Type B pancreatic cell (in vitro differentiated cells): ENCODE measurements at regions not wholly inside any gene's neighbourhood (a gene's known extent, or its start where the extent isn't known, plus 50 kb on each side); places are given as distances from the start of the nearest gene placed in this dataset.

ENCODE experiments used
- DNase-seq: peaks from one replicate; pipeline ENCODE4 v3.0.0; 2021; ENCODE audit warnings: mixed read lengths; ENCODE audit not compliant: unreplicated experiment; ENCODE audit errors: extremely low spot score
- H3K27ac Mint-ChIP-seq: 2 replicates; pipeline ENCODE4 v1.8.0; 2021; ENCODE audit warnings: mild to moderate bottlenecking, mixed read lengths
- H3K27me3 Mint-ChIP-seq: 2 replicates; pipeline ENCODE4 v1.8.0; 2021; ENCODE audit warnings: mixed read lengths
- H3K36me3 Mint-ChIP-seq: 2 replicates; pipeline ENCODE4 v1.8.0; 2021; ENCODE audit warnings: mixed read lengths
- H3K4me1 Mint-ChIP-seq: one replicate; pipeline ENCODE4 v1.8.0; 2021; ENCODE audit warnings: mixed read lengths; ENCODE audit not compliant: unreplicated experiment
- H3K4me3 Mint-ChIP-seq: 2 replicates; pipeline ENCODE4 v1.8.0; 2021; ENCODE audit warnings: mild to moderate bottlenecking, mixed read lengths
- H3K9me3 Mint-ChIP-seq: 2 replicates; pipeline ENCODE4 v1.8.0; 2021; ENCODE audit warnings: mixed read lengths
- TF ChIP-seq, protein P1 (sequence below): fragments of 200-600 bp; sonication (generic); conservative IDR thresholded peaks from 2 replicates; pipeline ENCODE4 v1.5.0; 2021; ENCODE audit warnings: antibody characterized with exemption, mild to moderate bottlenecking

DNA sequence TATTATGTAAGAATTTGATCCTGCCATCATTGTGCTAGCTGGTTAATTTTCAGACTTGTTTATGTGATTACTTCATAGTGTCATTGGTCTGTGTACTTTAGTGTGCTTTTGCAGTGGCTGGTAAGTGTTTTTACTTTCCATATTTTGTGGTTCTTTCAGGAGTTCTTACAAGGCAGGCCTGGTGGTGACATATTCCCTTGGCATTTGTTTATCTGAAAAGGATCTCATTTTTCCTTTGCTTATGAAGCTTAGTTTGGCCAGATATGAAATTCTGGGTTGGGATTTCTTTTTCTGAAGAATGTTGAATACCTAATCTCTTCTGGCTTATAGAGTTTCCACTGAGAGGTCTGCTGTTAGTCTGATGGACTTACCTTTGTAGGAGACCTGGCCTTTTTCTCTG, 72.8 kb upstream of the MC4R start:
- Mint-ChIP-seq H3K27ac (no peak overlapping the region), H3K27me3 (peaks cover 6% of the 10 kb centered on the region), H3K36me3 (no peaks in the 10 kb centered on the region), H3K9me3 (no peaks in the 10 kb centered on the region), H3K4me3 (no peak overlapping the region), H3K4me1 (no peaks in the 10 kb centered on the region)
- TF ChIP-seq, protein P1, sequence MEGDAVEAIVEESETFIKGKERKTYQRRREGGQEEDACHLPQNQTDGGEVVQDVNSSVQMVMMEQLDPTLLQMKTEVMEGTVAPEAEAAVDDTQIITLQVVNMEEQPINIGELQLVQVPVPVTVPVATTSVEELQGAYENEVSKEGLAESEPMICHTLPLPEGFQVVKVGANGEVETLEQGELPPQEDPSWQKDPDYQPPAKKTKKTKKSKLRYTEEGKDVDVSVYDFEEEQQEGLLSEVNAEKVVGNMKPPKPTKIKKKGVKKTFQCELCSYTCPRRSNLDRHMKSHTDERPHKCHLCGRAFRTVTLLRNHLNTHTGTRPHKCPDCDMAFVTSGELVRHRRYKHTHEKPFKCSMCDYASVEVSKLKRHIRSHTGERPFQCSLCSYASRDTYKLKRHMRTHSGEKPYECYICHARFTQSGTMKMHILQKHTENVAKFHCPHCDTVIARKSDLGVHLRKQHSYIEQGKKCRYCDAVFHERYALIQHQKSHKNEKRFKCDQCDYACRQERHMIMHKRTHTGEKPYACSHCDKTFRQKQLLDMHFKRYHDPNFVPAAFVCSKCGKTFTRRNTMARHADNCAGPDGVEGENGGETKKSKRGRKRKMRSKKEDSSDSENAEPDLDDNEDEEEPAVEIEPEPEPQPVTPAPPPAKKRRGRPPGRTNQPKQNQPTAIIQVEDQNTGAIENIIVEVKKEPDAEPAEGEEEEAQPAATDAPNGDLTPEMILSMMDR: no peak
- DNase-seq: no peak

DNA sequence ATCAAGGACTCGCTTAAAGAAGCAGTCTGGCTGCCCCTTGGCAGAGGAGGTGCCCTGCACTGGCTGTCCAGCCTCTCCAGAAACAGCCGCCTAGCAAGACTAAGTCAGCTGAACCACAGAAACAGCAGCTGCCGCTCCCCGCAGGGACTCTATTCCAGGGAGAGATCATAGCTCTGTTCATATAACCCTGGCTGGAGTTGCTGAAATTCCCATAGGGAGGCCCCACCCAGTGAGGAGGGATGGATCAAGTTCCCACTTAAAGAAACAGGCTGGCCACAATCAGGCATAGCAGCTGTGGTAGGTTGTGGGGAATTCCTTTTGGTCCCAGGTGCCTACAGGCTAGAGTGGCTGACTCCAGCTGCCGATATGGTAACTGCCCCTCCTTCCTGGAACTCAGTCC, 74.2 kb upstream of the MC4R start:
- H3K4me1 Mint-ChIP-seq: no peaks in the 10 kb centered on the region
- peaks cover 6% of the 10 kb centered on the region for H3K27me3 Mint-ChIP-seq
- no peak for DNase-seq
- no peak overlapping the region for H3K27ac Mint-ChIP-seq
- no peak overlapping the region for H3K4me3 Mint-ChIP-seq
- no peaks in the 10 kb centered on the region for H3K36me3 Mint-ChIP-seq
- no peaks in the 10 kb centered on the region for H3K9me3 Mint-ChIP-seq
- TF ChIP-seq, protein P1: no peak

DNA sequence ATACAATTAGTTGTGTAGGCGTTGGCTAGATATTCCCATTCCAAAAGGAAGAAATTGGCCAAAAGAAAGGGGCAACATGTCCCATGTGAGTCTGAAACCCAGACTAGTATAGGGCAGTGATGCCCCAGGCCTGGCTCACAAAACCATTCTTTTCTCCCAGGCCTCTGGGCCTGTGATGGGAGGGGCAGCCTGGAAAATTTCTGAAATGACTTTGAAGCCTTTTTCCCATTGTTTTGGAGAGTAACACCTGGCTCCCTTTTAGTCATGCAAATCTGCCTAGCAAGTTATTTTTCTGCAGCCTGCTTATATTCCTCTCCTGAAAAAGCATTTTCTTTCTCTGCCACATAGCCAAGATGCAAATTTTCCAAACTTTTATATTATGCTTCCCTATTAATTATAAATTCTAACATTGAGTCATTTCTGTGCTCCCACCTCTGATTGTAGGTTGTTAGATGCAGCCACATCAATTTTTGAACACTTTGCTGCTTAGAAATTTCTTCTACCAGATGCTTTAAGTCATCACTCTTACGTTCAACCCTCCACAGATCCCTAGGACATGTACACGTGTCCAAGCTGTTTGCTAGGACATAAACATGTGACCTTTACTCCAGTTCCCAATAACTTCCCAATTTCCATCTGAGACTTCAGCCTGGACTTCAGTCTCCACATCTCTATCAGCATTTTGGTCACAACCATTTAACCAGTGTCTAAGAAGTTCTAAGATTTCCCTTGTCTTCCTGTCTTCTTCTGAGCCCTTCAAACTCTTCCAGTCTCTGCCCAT, 76.1 kb upstream of the MC4R start:
- TF ChIP-seq, protein P1: no peak
- Mint-ChIP-seq H3K9me3 (no peaks in the 10 kb centered on the region), H3K27ac (no peak overlapping the region), H3K4me3 (no peak overlapping the region), H3K36me3 (no peaks in the 10 kb centered on the region), H3K4me1 (no peaks in the 10 kb centered on the region), H3K27me3 (peaks cover 6% of the 10 kb centered on the region)
- no peak for DNase-seq

DNA sequence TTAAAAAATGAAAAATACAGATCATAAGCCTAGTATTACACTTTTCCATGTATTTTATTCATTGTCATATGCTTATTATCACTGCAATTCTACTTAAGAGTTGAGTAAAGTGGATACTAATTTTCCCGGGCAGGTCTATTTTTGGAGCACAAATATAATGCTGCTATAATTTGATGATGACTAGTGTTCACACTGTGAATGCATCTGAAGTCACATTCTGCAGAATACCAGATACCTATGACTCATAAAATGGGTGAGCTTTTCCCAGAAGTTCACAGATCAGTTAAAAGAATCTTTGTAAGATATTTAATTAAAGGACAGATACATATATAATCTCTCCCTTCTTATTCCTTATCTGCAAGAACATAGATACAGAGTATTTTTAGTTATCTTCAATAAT, 79.8 kb upstream of the MC4R start:
- TF ChIP-seq, protein P1: no peak
- no peak for DNase-seq
- H3K4me3 Mint-ChIP-seq: no peak overlapping the region
- H3K36me3 Mint-ChIP-seq: no peaks in the 10 kb centered on the region
- H3K4me1 Mint-ChIP-seq: no peaks in the 10 kb centered on the region
- no peak overlapping the region for H3K27ac Mint-ChIP-seq
- peaks cover 6% of the 10 kb centered on the region for H3K27me3 Mint-ChIP-seq
- H3K9me3 Mint-ChIP-seq: no peaks in the 10 kb centered on the region

DNA sequence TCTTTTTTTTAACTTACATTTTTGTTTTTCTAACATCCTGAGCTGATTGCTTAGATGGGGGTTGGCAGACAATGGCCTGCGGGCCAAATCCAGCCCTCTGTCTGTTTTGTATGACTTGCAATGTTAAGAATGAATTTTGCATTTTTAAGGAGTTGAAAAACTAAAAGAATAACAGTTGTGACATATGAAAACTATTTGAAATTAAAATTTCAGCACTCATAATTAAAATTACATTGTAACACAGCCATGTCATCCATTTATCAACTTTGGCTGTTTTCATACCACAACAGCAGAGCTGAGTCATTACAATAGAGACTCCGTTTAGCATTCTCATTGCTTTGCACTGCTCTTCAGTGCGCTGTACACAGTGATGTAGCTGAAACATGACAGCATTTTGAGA, 94.1 kb upstream of the MC4R start:
- no peak for DNase-seq
- no peaks in the 10 kb centered on the region for H3K27me3 Mint-ChIP-seq
- H3K27ac Mint-ChIP-seq: no peak overlapping the region
- TF ChIP-seq, protein P1: no peak
- H3K4me3 Mint-ChIP-seq: no peak overlapping the region
- no peaks in the 10 kb centered on the region for H3K36me3 Mint-ChIP-seq
- H3K9me3 Mint-ChIP-seq: no peaks in the 10 kb centered on the region
- H3K4me1 Mint-ChIP-seq: no peaks in the 10 kb centered on the region
